ENCODE measurements at regions not wholly inside any gene's neighbourhood (a gene's known extent, or its start where the extent isn't known, plus 50 kb on each side); places are given as distances from the start of the nearest gene placed in this dataset.

DNA sequence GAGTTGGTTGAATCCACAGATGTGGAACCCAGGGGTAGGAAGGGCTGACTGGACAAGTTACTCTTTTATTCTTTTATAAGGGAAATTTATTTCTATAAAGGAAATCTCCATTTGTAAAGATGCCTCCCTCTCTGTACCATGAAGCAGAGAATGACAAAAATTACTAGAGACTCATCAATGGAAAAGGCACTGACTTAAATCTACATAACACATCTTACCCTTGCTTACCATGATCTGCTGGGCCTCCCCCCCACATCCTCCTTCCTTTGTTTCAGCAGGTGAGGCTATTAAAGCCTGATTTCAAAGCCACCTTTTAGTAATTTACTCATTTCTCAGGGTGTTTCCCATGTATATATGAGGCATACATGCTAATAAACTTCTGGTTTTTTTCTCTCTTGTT lies 130.2 kb upstream of the HDDC2 start:
- H4K20me1 ChIP-seq (ENCODE audit: insufficient read depth) = no peaks in the 10 kb centered on the region
- no peak overlapping the region for H3K9ac ChIP-seq
- H3F3A ChIP-seq (replicated peaks; ENCODE audit: insufficient read depth) = no peaks in the 10 kb centered on the region
- H3K79me2 ChIP-seq (ENCODE audit: insufficient read depth) = no peaks in the 10 kb centered on the region
- H3K9me2 ChIP-seq = no peaks in the 10 kb centered on the region
- no peaks in the 10 kb centered on the region for H3K36me3 ChIP-seq (replicated peaks in 1 of 2; ENCODE audit: control insufficient read depth in 1 of 2, insufficient read depth in 2 of 2, low read length in 1 of 2)
- ChIA-PET POLR2A (no interaction called here), CTCF (no interaction called here)
- H3K4me1 ChIP-seq (ENCODE audit: control insufficient read depth in 1 of 2, insufficient read depth in 2 of 2, low read depth in 1 of 2, low read length in 1 of 2) = no peaks in the 10 kb centered on the region; a peak in 1 of 4 replicates
- H2AFZ ChIP-seq (ENCODE audit: low read depth) = no peak overlapping the region
- H3K9me3 ChIP-seq = no peaks in the 10 kb centered on the region
- TF ChIP-seq PBX3 (IDR thresholded peaks at IDR 0.05) (no peak), EZH2phosphoT487 (IDR thresholded peaks at IDR 0.05; ENCODE audit: borderline replicate concordance, low read depth) (no peak), YY1 (IDR thresholded peaks at IDR 0.05; ENCODE audit: low read depth) (no peak), CHD2 (IDR thresholded peaks at IDR 0.05; ENCODE audit: low read length, partially characterized antibody) (no peak), NFIC (IDR thresholded peaks at IDR 0.05; ENCODE audit: borderline replicate concordance) (no peak), USF1 (IDR thresholded peaks at IDR 0.05; ENCODE audit: borderline replicate concordance, low read depth) (no peak), SIN3A (IDR thresholded peaks at IDR 0.05; ENCODE audit: borderline replicate concordance, low read depth, low read length) (no peak), POLR2AphosphoS5 (IDR thresholded peaks at IDR 0.05; ENCODE audit: low read depth, low read length) (no peak), RFX5 (IDR thresholded peaks at IDR 0.05; ENCODE audit: low read length) (no peak), FOXM1 (IDR thresholded peaks at IDR 0.05; ENCODE audit: low read depth) (no peak), FOXJ3 (CRISPR knock-in tag; IDR thresholded peaks at IDR 0.05) (no peak), TEAD4 (IDR thresholded peaks at IDR 0.05; ENCODE audit: borderline replicate concordance, insufficient read depth) (no peak), SMC3 (IDR thresholded peaks at IDR 0.05; ENCODE audit: low read depth, low read length) (no peak), FOSL2 (IDR thresholded peaks at IDR 0.05; ENCODE audit: borderline replicate concordance, low read depth) (no peak), RAD21 (IDR thresholded peaks at IDR 0.05; ENCODE audit: low read length) (no peak), JUND (IDR thresholded peaks at IDR 0.05) (no peak), GATA2 (CRISPR knock-in tag; IDR thresholded peaks at IDR 0.05) (no peak)
- TF ChIP-seq, protein P1, sequence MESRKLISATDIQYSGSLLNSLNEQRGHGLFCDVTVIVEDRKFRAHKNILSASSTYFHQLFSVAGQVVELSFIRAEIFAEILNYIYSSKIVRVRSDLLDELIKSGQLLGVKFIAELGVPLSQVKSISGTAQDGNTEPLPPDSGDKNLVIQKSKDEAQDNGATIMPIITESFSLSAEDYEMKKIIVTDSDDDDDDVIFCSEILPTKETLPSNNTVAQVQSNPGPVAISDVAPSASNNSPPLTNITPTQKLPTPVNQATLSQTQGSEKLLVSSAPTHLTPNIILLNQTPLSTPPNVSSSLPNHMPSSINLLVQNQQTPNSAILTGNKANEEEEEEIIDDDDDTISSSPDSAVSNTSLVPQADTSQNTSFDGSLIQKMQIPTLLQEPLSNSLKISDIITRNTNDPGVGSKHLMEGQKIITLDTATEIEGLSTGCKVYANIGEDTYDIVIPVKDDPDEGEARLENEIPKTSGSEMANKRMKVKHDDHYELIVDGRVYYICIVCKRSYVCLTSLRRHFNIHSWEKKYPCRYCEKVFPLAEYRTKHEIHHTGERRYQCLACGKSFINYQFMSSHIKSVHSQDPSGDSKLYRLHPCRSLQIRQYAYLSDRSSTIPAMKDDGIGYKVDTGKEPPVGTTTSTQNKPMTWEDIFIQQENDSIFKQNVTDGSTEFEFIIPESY (IDR thresholded peaks at IDR 0.05; ENCODE audit: borderline replicate concordance, low read depth) = no peak
- TF ChIP-seq, protein P2, sequence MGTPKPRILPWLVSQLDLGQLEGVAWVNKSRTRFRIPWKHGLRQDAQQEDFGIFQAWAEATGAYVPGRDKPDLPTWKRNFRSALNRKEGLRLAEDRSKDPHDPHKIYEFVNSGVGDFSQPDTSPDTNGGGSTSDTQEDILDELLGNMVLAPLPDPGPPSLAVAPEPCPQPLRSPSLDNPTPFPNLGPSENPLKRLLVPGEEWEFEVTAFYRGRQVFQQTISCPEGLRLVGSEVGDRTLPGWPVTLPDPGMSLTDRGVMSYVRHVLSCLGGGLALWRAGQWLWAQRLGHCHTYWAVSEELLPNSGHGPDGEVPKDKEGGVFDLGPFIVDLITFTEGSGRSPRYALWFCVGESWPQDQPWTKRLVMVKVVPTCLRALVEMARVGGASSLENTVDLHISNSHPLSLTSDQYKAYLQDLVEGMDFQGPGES (IDR thresholded peaks at IDR 0.05; ENCODE audit: low read depth, low read length) = no peak
- no peak overlapping the region for H3K4me2 ChIP-seq
- no peak overlapping the region for H3K4me3 ChIP-seq (ENCODE audit: low read depth in 2 of 2, low read length in 1 of 2)
- H3K27ac ChIP-seq (ENCODE audit: low read depth in 2 of 2, low read length in 1 of 2) = no peak overlapping the region
- H3K27me3 ChIP-seq (ENCODE audit: insufficient read depth) = no peaks in the 10 kb centered on the region
- DNase-seq = no peak
